Liver (tissue), 8 donors: ENCODE measurements at regions not wholly inside any gene's neighbourhood (a gene's known extent, or its start where the extent isn't known, plus 50 kb on each side); places are given as distances from the start of the nearest gene placed in this dataset.

ENCODE experiments used
- DNase-seq: peaks from one replicate; pipeline ENCODE4 v3.0.0-alpha.2; 2017; ENCODE audit warnings: low spot score
- H3K27ac ChIP-seq, 2 donors: one replicate each; pipeline ENCODE4 v1.7.0; 2013; ENCODE audit warnings: inconsistent platforms in 2 of 2, low read length in 2 of 2, control low read depth in 1 of 2, low read depth in 1 of 2, mild to moderate bottlenecking in 1 of 2
- H3K27me3 ChIP-seq, 4 donors: one replicate each; pipeline versions ENCODE4 v1.6.1 to v1.7.0; 2013; ENCODE audit warnings: low read length in 3 of 4, inconsistent platforms in 1 of 4, mild to moderate bottlenecking in 1 of 4, moderate library complexity in 1 of 4; ENCODE audit not compliant: control insufficient read depth in 4 of 4, insufficient read depth in 4 of 4
- H3K36me3 ChIP-seq, 4 donors: one replicate each; pipeline versions ENCODE4 v1.6.1 to v1.7.0; 2013; ENCODE audit warnings: low read length in 3 of 4, mild to moderate bottlenecking in 3 of 4, low read depth in 1 of 4, moderate library complexity in 1 of 4; ENCODE audit not compliant: control insufficient read depth in 4 of 4, insufficient read depth in 3 of 4
- H3K4me1 ChIP-seq, 4 donors: one replicate each; pipeline versions ENCODE4 v1.6.1 to v1.7.0; 2013; ENCODE audit warnings: low read length in 3 of 4, mild to moderate bottlenecking in 3 of 4, moderate library complexity in 1 of 4; ENCODE audit not compliant: control insufficient read depth in 4 of 4, insufficient read depth in 4 of 4
- H3K4me3 ChIP-seq, 3 donors: one replicate each; pipeline versions ENCODE4 v1.6.1 to v1.7.0; 2013; ENCODE audit warnings: low read length in 3 of 3, control low read depth in 1 of 3, low read depth in 1 of 3, mild to moderate bottlenecking in 1 of 3
- H3K9ac ChIP-seq, 2 donors: one replicate each; pipeline ENCODE4 v1.7.0; 2013; ENCODE audit warnings: low read length in 2 of 2, mild to moderate bottlenecking in 2 of 2, moderate library complexity in 2 of 2, control low read depth in 1 of 2, low read depth in 1 of 2
- H3K9me3 ChIP-seq, 4 donors: one replicate each; pipeline versions ENCODE4 v1.6.1 to v1.7.0; 2013; ENCODE audit warnings: low read length in 3 of 4; ENCODE audit not compliant: control insufficient read depth in 4 of 4
- ATF3 ChIP-seq: IDR thresholded peaks from 2 replicates; pipeline ENCODE4 v1.6.1; 2016; ENCODE audit warnings: antibody characterized with exemption
- EGR1 ChIP-seq, 2 donors: IDR thresholded peaks; 2 replicates each; pipeline ENCODE4 v1.6.1; 2016 to 2018; ENCODE audit warnings: antibody characterized with exemption in 2 of 2, low read depth in 2 of 2
- FOXA2 ChIP-seq: IDR thresholded peaks from 2 replicates; pipeline ENCODE4 v1.6.1; 2016; ENCODE audit warnings: antibody characterized with exemption
- HNF4A ChIP-seq, 2 donors: conservative IDR thresholded peaks; 2 replicates each; pipeline ENCODE4 v1.6.1; 2016; ENCODE audit warnings: antibody characterized with exemption in 2 of 2, mild to moderate bottlenecking in 2 of 2
- HNF4G ChIP-seq: IDR thresholded peaks from 2 replicates; pipeline ENCODE4 v1.6.1; 2016; ENCODE audit warnings: antibody characterized with exemption
- MAX ChIP-seq: IDR thresholded peaks from 2 replicates; pipeline ENCODE4 v1.6.1; 2016; ENCODE audit warnings: antibody characterized with exemption
- NR2F2 ChIP-seq: IDR thresholded peaks from 2 replicates; pipeline ENCODE4 v1.6.1; 2016; ENCODE audit warnings: antibody characterized with exemption
- RAD21 ChIP-seq, 2 donors: IDR thresholded peaks; 2 replicates each; pipeline ENCODE4 v1.6.1; 2016; ENCODE audit warnings: antibody characterized with exemption in 2 of 2, mild to moderate bottlenecking in 2 of 2
- REST ChIP-seq: IDR thresholded peaks from 2 replicates; pipeline ENCODE4 v1.6.1; 2016; ENCODE audit warnings: antibody characterized with exemption, mild to moderate bottlenecking
- TAF1 ChIP-seq: conservative IDR thresholded peaks from 2 replicates; pipeline ENCODE4 v1.6.1; 2016; ENCODE audit warnings: antibody characterized with exemption, mild to moderate bottlenecking
- WGBS: extraction: QIAGEN DNeasy Blood & Tissue Kit; methylation state at CpG from one replicate; pipeline ENCODE4 v1.1.7; 2013; 5-methylcytosine and 5-hydroxymethylcytosine counted together
- TF ChIP-seq, protein P1 (sequence below): fragments of 150-350 bp; IDR thresholded peaks from 2 replicates; pipeline ENCODE4 v1.5.1; 2017; ENCODE audit warnings: improper control_type of control experiment, low read depth, low read length; ENCODE audit not compliant: missing input control
- donor health status: healthy.
- donor health status: healthy.
- donor health status: healthy.
- donor health status: healthy.
- donor health status: healthy.

DNA sequence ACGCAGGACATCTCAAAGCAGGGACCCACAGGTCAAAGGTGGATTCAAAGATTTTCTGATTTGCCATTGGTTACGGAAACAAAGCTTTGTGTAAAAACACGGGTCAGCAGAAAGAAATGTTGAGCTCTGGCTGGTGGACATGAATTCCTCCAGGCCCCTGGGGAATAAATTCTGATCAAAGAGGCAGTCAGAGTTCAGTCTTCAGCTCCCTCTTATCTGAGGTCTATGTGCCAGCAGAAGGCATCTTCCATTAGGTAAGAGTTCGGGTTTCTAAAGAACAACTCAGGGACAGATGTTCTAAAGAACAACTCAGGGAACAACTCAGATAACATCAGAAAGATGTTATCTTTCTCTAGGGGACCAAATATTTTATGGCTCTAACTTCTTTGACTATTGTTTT, 64.9 kb upstream of the PALS2 start (continued):
- no peak for TF ChIP-seq EGR1 (IDR thresholded peaks at IDR 0.05; ENCODE audit: low read depth in 2 of 2)
- no peak for TF ChIP-seq TAF1

DNA sequence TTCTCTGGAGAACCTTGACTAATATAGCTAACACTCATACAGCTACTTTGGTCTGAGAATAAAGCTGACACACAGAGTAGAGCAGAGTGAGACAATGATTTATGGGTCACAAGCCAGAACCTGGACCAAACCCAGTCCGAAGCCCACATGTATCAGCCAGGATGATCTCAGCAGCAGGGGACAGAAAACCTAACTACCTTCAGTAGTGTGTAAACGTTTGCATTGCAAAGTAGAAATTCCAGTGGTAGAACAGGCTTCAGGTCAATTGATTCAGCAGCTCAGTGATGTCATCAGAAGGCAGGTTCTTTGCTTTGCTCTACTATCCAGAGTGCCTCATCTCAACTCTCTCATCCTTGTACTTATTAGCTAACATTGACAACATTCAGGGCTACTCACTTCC, 62.5 kb upstream of the PALS2 start:
- no peak overlapping the region for H3K27ac ChIP-seq
- no peak for TF ChIP-seq FOXA2
- TF ChIP-seq RAD21 (IDR thresholded peaks at IDR 0.05) = no peak
- WGBS = 40% methylated on average over 2 of the region's 2 CpGs
- no peak overlapping the region for H3K4me3 ChIP-seq
- no peaks in the 10 kb centered on the region for H3K4me1 ChIP-seq
- H3K9me3 ChIP-seq = no peaks in the 10 kb centered on the region
- H3K9ac ChIP-seq = no peak overlapping the region
- no peaks in the 10 kb centered on the region for H3K36me3 ChIP-seq
- no peaks in the 10 kb centered on the region for H3K27me3 ChIP-seq
- no peak for DNase-seq

DNA sequence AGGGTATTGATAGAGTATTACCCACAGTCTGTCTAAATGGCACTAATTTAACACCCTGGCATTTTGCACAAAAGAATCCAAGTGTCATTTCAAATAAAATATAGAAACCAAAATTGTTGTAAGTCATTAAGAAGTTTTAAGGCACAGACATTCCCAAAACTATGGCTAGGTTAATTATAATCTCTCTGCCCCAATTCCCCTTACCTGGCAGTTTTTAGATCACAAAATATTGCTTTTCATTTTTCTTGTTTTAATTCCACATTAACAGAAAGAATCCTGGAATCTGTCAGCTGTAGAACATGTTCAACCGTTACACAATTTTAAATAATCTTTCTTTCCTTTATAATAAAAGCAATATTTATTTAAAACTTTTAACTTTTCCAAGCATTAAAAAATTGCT, 56.1 kb upstream of the PALS2 start:
- Histone ChIP-seq H3K27me3 (no peaks in the 10 kb centered on the region), H3K9me3 (no peaks in the 10 kb centered on the region), H3K9ac (no peak overlapping the region), H3K36me3 (no peaks in the 10 kb centered on the region), H3K4me1 (no peaks in the 10 kb centered on the region), H3K27ac (no peak overlapping the region), H3K4me3 (no peak overlapping the region)
- 93% methylated on average over 1 of the region's 1 CpG for WGBS
- no peak for DNase-seq
- TF ChIP-seq ATF3 = no peak
- no peak for TF ChIP-seq HNF4G
- no peak for TF ChIP-seq REST
- no peak for TF ChIP-seq HNF4A (conservative IDR thresholded peaks at IDR 0.05)
- TF ChIP-seq MAX = no peak
- TF ChIP-seq, protein P1, sequence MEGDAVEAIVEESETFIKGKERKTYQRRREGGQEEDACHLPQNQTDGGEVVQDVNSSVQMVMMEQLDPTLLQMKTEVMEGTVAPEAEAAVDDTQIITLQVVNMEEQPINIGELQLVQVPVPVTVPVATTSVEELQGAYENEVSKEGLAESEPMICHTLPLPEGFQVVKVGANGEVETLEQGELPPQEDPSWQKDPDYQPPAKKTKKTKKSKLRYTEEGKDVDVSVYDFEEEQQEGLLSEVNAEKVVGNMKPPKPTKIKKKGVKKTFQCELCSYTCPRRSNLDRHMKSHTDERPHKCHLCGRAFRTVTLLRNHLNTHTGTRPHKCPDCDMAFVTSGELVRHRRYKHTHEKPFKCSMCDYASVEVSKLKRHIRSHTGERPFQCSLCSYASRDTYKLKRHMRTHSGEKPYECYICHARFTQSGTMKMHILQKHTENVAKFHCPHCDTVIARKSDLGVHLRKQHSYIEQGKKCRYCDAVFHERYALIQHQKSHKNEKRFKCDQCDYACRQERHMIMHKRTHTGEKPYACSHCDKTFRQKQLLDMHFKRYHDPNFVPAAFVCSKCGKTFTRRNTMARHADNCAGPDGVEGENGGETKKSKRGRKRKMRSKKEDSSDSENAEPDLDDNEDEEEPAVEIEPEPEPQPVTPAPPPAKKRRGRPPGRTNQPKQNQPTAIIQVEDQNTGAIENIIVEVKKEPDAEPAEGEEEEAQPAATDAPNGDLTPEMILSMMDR = no peak
- TF ChIP-seq NR2F2 = no peak
